Endodermal cell (in vitro differentiated cells): ENCODE measurements at regions not wholly inside any gene's neighbourhood (a gene's known extent, or its start where the extent isn't known, plus 50 kb on each side); places are given as distances from the start of the nearest gene placed in this dataset.

Source experiments
- DNase-seq: peaks from one replicate; pipeline ENCODE4 v3.0.0-alpha.2; 2017
- H3K27ac ChIP-seq: 2 replicates; pipeline ENCODE4 v1.5.1; 2013; ENCODE audit warnings: mild to moderate bottlenecking, low read depth, low read length, moderate library complexity
- H3K27me3 ChIP-seq: 2 replicates; pipeline ENCODE4 v1.6.1; 2013; ENCODE audit warnings: mild to moderate bottlenecking, low read length, moderate library complexity; ENCODE audit not compliant: insufficient read depth, control insufficient read depth, poor library complexity, severe bottlenecking
- H3K36me3 ChIP-seq: 2 replicates; pipeline ENCODE4 v1.7.0; 2013; ENCODE audit warnings: mild to moderate bottlenecking, low read length, moderate library complexity; ENCODE audit not compliant: control insufficient read depth, insufficient read depth
- H3K4me1 ChIP-seq: one replicate; pipeline ENCODE4 v1.7.0; 2013; ENCODE audit warnings: low read length; ENCODE audit not compliant: control insufficient read depth, insufficient read depth
- H3K4me3 ChIP-seq: 2 replicates; pipeline ENCODE4 v1.5.1; 2013; ENCODE audit warnings: mild to moderate bottlenecking, low read length, moderate library complexity
- H3K9ac ChIP-seq: 2 replicates; pipeline ENCODE4 v1.6.1; 2013; ENCODE audit warnings: mild to moderate bottlenecking, low read length, moderate library complexity; ENCODE audit not compliant: poor library complexity, severe bottlenecking; ENCODE audit errors: extremely low read depth
- H3K9me3 ChIP-seq: 2 replicates; pipeline ENCODE4 v1.6.1; 2013; ENCODE audit warnings: mild to moderate bottlenecking, low read length, moderate library complexity; ENCODE audit not compliant: control insufficient read depth
- H3K27ac Mint-ChIP-seq: 2 replicates; pipeline ENCODE4 v1.8.0; 2020; ENCODE audit warnings: mixed read lengths
- H3K27me3 Mint-ChIP-seq: 2 replicates; pipeline ENCODE4 v1.8.0; 2021; ENCODE audit warnings: mild to moderate bottlenecking, mixed read lengths; ENCODE audit not compliant: insufficient read depth
- H3K36me3 Mint-ChIP-seq: 2 replicates; pipeline ENCODE4 v1.8.0; 2020; ENCODE audit warnings: low read depth, mixed read lengths
- H3K4me1 Mint-ChIP-seq: 2 replicates; pipeline ENCODE4 v1.8.0; 2020; ENCODE audit warnings: mixed read lengths
- H3K4me3 Mint-ChIP-seq: 2 replicates; pipeline ENCODE4 v1.8.0; 2020; ENCODE audit warnings: mild to moderate bottlenecking, moderate library complexity, mixed read lengths
- H3K9me3 Mint-ChIP-seq: 2 replicates; pipeline ENCODE4 v1.8.0; 2020; ENCODE audit warnings: mild to moderate bottlenecking, mixed read lengths
- WGBS, 2 experiments: methylation state at CpG; one replicate each; pipeline versions ENCODE4 v1.1.5 to v1.1.7; 2013; ENCODE audit warnings: missing lambda C conversion rate in 2 of 2, mixed read lengths in 1 of 2; ENCODE audit not compliant: insufficient coverage in 1 of 2, insufficient read length in 1 of 2; 5-methylcytosine and 5-hydroxymethylcytosine counted together
- TF ChIP-seq, protein P1 (sequence below): fragments of 200-600 bp; sonication (generic); conservative IDR thresholded peaks from 2 replicates; pipeline ENCODE4 v1.5.0; 2021; ENCODE audit warnings: antibody characterized with exemption, mild to moderate bottlenecking

DNA sequence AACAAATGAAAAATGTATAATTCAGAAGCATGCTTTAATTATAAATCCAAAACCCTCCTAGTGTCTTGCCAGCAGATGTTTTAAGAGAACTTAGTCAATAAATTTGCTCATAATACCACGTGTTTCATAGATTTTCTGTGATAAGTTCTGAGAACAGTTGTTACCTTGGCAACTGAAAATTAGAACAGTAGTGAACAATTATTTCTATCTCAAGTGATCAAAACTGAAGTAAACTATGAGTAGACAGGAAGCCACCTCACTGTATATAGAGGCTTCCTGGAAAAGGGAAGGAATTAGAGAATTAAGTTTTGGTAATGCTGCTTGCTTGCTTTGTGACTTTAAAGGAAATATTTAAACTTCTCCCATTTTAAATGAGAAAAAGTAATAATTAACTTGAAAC lies 266.0 kb upstream of the ANO3 start:
- Histone ChIP-seq H3K9me3 (no peaks in the 10 kb centered on the region), H3K27ac (no peak overlapping the region), H3K36me3 (no peaks in the 10 kb centered on the region), H3K4me1 (no peaks in the 10 kb centered on the region), H3K4me3 (no peak overlapping the region), H3K9ac (no peak overlapping the region), H3K27me3 (no peaks in the 10 kb centered on the region)
- WGBS, 2 experiments, result 82% methylated on average over 1 of the region's 1 CpG; no CpG with 5 or more reads in 1 of the 2 experiments
- TF ChIP-seq, protein P1, sequence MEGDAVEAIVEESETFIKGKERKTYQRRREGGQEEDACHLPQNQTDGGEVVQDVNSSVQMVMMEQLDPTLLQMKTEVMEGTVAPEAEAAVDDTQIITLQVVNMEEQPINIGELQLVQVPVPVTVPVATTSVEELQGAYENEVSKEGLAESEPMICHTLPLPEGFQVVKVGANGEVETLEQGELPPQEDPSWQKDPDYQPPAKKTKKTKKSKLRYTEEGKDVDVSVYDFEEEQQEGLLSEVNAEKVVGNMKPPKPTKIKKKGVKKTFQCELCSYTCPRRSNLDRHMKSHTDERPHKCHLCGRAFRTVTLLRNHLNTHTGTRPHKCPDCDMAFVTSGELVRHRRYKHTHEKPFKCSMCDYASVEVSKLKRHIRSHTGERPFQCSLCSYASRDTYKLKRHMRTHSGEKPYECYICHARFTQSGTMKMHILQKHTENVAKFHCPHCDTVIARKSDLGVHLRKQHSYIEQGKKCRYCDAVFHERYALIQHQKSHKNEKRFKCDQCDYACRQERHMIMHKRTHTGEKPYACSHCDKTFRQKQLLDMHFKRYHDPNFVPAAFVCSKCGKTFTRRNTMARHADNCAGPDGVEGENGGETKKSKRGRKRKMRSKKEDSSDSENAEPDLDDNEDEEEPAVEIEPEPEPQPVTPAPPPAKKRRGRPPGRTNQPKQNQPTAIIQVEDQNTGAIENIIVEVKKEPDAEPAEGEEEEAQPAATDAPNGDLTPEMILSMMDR, result no peak
- H3K9me3 Mint-ChIP-seq, result no peaks in the 10 kb centered on the region
- no peak overlapping the region for H3K4me3 Mint-ChIP-seq
- no peaks in the 10 kb centered on the region for H3K36me3 Mint-ChIP-seq
- H3K4me1 Mint-ChIP-seq, result peaks cover 8% of the 10 kb centered on the region
- DNase-seq, result no peak
- no peak overlapping the region for H3K27ac Mint-ChIP-seq
- H3K27me3 Mint-ChIP-seq, result no peaks in the 10 kb centered on the region

DNA sequence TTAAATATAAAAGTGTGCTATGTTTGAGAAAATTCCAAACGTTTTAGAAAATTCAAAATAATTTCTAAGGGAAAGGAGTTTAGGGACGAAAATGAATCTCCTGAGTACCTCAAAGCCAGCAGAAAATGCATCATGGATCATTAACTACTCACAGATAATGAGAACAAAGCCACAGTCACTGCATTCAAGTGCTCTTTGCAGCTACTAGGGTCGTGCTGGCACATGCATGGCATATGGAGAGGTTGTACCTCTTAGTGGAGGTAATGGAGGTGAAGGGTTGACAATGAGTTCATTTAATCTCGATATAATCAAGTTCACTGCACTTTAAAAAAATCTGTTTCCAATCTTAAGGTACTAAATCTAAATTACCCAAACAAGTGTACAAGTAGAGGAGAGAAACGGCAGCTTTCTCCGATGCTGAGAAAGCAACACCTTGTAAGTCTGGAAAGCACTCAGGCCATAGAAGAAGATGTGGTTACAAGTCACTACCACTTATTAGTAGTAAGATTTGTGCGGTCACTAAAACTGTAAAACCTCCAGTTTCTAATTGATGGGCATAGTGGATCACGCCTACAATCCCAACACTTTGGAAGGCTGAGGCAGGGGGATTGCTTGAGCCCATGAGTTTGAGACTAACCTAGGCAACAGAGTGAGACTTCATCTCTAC lies 261.1 kb upstream of the ANO3 start:
- Mint-ChIP-seq H3K9me3 (no peaks in the 10 kb centered on the region), H3K36me3 (no peaks in the 10 kb centered on the region), H3K27me3 (no peaks in the 10 kb centered on the region), H3K27ac (no peak overlapping the region), H3K4me3 (no peak overlapping the region), H3K4me1 (no peaks in the 10 kb centered on the region)
- Histone ChIP-seq H3K4me3 (no peak overlapping the region), H3K27me3 (no peaks in the 10 kb centered on the region), H3K9me3 (no peaks in the 10 kb centered on the region), H3K36me3 (no peaks in the 10 kb centered on the region), H3K9ac (no peak overlapping the region), H3K27ac (no peak overlapping the region), H3K4me1 (no peaks in the 10 kb centered on the region)
- TF ChIP-seq, protein P1, result no peak
- WGBS, 2 experiments, result 76 to 85% methylated on average over 4 to 7 of the region's 8 CpGs
- DNase-seq, result no peak

DNA sequence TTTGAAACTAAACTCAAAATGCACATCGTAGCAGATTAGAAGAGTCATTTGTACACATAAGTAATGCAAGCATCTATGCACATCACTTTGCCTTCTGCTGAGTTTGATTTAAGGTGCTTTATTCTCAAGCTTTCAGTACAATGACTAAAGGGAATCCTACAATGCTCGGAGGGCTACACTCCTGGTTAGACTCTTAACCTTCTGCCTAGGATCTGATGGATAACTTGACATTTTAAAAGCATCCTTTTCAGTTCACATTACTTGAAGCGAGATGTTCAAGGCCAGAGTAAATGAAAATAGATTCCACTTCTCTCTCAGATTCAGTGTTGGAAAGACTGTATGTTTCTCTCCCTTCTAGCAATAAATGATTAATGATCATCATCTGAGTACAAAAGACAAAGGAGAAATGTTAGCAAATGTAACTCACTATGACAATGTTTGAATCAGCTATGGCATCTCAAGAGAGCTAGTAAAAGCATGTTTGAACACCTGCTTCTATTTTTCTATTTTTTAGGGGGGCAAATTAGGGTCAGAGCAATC lies 259.2 kb upstream of the ANO3 start:
- Histone ChIP-seq H3K4me3 (no peak overlapping the region), H3K9ac (no peak overlapping the region), H3K27ac (no peak overlapping the region), H3K9me3 (no peaks in the 10 kb centered on the region), H3K27me3 (no peaks in the 10 kb centered on the region), H3K36me3 (no peaks in the 10 kb centered on the region), H3K4me1 (no peaks in the 10 kb centered on the region)
- H3K4me1 Mint-ChIP-seq, result no peaks in the 10 kb centered on the region
- DNase-seq, result no peak
- no peak overlapping the region for H3K27ac Mint-ChIP-seq
- H3K27me3 Mint-ChIP-seq, result no peaks in the 10 kb centered on the region
- H3K36me3 Mint-ChIP-seq, result no peaks in the 10 kb centered on the region
- TF ChIP-seq, protein P1, result no peak
- H3K4me3 Mint-ChIP-seq, result no peak overlapping the region
- 97 to 100% methylated on average over 2 to 3 of the region's 3 CpGs for WGBS, 2 experiments
- no peaks in the 10 kb centered on the region for H3K9me3 Mint-ChIP-seq
